Right atrium auricular region (tissue), 2 donors: ENCODE measurements at regions not wholly inside any gene's neighbourhood (a gene's known extent, or its start where the extent isn't known, plus 50 kb on each side); places are given as distances from the start of the nearest gene placed in this dataset.

Experiments used
- DNase-seq: peaks from one replicate; pipeline ENCODE4 v3.0.0-alpha.2; 2019; ENCODE audit warnings: low spot score
- H3K27ac ChIP-seq, 2 donors: fragments of 200-600 bp; sonication (generic); 1 replicate in 1 of 2; 2 replicates in 1 of 2; pipeline ENCODE4 v1.5.1; 2016 to 2019
- H3K27me3 ChIP-seq, 2 donors: fragments of 200-600 bp; sonication (generic); one replicate each; pipeline versions ENCODE4 v1.5.1 to v1.6.0; 2017 to 2019
- H3K36me3 ChIP-seq: fragments of 200-600 bp; sonication (generic); one replicate; pipeline ENCODE4 v1.5.1; 2016
- H3K4me1 ChIP-seq, 2 donors: fragments of 200-600 bp; sonication (generic); one replicate each; pipeline versions ENCODE4 v1.5.1 to v1.6.0; 2017 to 2019
- H3K4me3 ChIP-seq, 2 donors: fragments of 200-600 bp; sonication (generic); 1 replicate in 1 of 2; 2 replicates in 1 of 2; pipeline ENCODE4 v1.5.1; 2017 to 2019; ENCODE audit warnings: mild to moderate bottlenecking in 1 of 2, moderate library complexity in 1 of 2
- H3K9me3 ChIP-seq, 2 donors: fragments of 200-600 bp; sonication (generic); one replicate each; pipeline ENCODE4 v1.5.1; 2019
- TF ChIP-seq, protein P1 (sequence below), 2 donors: fragments of 200-600 bp; sonication (generic); IDR thresholded peaks; one replicate each; pipeline ENCODE4 v1.5.1; 2019; ENCODE audit warnings: antibody characterized with exemption in 2 of 2

DNA sequence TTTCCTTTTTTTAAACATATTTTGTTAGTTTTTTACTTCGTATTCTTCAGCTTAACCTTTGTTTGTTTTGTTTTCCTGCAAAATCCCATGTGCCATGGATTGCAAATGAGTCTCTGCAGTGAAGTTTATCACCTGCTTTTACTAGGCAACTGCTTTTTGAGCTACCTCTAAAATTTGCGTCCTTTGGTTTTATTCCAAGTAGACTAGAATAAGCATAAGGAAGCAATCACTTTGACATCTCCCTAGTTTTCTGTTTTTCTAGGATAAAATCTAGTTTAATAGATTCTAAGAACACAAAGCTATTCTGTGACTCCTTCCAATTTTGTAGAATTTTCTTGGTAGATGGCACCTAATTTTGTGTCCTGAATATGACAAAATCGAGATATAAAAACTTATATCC lies 1059.2 kb downstream of the OTOL1 start:
- Histone ChIP-seq H3K36me3 (no peaks in the 10 kb centered on the region), H3K27ac (no peak overlapping the region), H3K4me3 (no peak overlapping the region), H3K9me3 (no peaks in the 10 kb centered on the region), H3K4me1 (no peaks in the 10 kb centered on the region), H3K27me3 (no peaks in the 10 kb centered on the region)
- DNase-seq, result no peak
- TF ChIP-seq, protein P1, sequence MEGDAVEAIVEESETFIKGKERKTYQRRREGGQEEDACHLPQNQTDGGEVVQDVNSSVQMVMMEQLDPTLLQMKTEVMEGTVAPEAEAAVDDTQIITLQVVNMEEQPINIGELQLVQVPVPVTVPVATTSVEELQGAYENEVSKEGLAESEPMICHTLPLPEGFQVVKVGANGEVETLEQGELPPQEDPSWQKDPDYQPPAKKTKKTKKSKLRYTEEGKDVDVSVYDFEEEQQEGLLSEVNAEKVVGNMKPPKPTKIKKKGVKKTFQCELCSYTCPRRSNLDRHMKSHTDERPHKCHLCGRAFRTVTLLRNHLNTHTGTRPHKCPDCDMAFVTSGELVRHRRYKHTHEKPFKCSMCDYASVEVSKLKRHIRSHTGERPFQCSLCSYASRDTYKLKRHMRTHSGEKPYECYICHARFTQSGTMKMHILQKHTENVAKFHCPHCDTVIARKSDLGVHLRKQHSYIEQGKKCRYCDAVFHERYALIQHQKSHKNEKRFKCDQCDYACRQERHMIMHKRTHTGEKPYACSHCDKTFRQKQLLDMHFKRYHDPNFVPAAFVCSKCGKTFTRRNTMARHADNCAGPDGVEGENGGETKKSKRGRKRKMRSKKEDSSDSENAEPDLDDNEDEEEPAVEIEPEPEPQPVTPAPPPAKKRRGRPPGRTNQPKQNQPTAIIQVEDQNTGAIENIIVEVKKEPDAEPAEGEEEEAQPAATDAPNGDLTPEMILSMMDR (IDR thresholded peaks at IDR 0.05), result no peak

DNA sequence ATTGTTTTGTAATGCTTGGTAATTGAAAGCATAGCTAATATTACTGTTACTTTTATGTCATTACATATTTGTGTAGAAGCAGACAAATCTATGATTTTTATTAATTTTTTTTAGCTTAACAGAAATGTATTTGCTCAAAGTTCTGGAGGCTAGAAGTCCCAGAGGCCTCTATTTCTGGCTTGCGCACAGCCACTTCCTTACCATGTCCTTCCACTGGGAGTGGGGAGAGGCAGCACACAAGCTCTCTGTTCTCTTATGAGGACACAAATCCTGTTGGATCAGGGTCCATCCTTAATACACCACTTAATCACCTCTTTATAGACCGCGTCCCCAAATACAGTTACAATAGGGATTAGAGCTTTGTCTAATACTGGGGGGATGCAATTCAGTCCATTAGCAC lies 1061.4 kb downstream of the OTOL1 start:
- no peaks in the 10 kb centered on the region for H3K36me3 ChIP-seq
- H3K27ac ChIP-seq, result no peak overlapping the region
- TF ChIP-seq, protein P1 (IDR thresholded peaks at IDR 0.05), result no peak
- no peak for DNase-seq
- no peaks in the 10 kb centered on the region for H3K27me3 ChIP-seq
- H3K4me1 ChIP-seq, result no peaks in the 10 kb centered on the region
- no peaks in the 10 kb centered on the region for H3K9me3 ChIP-seq
- H3K4me3 ChIP-seq, result no peak overlapping the region

DNA sequence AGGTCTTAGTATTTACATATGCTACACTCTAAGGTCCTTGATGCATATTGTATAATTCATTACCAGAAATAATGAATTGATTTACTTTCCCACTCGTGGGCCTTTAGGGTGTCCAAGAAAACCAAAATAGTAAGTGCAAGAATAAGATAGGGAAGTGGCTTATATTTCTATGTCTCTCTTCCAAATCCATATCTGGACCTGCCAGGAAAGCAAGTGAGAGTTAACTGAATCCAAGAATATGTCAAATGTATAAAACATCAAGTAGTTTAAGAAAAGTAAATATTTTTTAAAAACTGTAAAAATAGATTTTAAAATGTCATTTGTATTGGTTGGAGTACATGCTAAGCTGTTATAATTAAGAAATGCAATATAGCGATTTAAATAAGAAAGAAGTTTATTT lies 1072.1 kb downstream of the OTOL1 start:
- no peaks in the 10 kb centered on the region for H3K36me3 ChIP-seq
- H3K27me3 ChIP-seq, result no peaks in the 10 kb centered on the region
- H3K4me3 ChIP-seq, result no peak overlapping the region
- no peak overlapping the region for H3K27ac ChIP-seq
- TF ChIP-seq, protein P1 (IDR thresholded peaks at IDR 0.05), result no peak
- H3K9me3 ChIP-seq, result no peaks in the 10 kb centered on the region
- H3K4me1 ChIP-seq, result no peaks in the 10 kb centered on the region
- DNase-seq, result no peak

DNA sequence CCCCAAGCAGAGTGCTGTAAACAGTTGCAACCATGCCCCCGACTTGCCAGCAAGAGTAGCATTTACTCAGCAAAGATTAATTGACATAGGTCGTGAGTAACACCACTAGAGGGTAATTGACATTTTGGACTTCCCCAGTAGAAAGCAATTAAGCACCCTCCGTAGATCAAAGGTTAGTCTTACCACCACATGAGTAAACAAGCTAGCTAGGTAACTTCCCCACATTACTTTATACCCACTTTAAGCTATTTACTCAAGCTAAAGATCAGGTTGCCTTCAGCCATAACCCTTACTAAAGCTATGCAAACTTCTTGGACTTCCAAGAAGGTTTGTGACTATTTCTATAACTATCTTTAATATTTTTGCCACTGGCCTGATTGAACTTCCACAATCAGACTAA lies 1072.7 kb downstream of the OTOL1 start:
- H3K9me3 ChIP-seq, result no peaks in the 10 kb centered on the region
- no peaks in the 10 kb centered on the region for H3K27me3 ChIP-seq
- no peak for DNase-seq
- H3K4me1 ChIP-seq, result no peaks in the 10 kb centered on the region
- H3K4me3 ChIP-seq, result no peak overlapping the region
- H3K36me3 ChIP-seq, result no peaks in the 10 kb centered on the region
- TF ChIP-seq, protein P1 (IDR thresholded peaks at IDR 0.05), result no peak
- no peak overlapping the region for H3K27ac ChIP-seq

- TF ChIP-seq, protein P1 (IDR thresholded peaks at IDR 0.05), result no peak
- H3K27ac ChIP-seq, result no peak overlapping the region
- no peaks in the 10 kb centered on the region for H3K4me1 ChIP-seq
- no peaks in the 10 kb centered on the region for H3K9me3 ChIP-seq
- H3K4me3 ChIP-seq, result no peak overlapping the region
- no peaks in the 10 kb centered on the region for H3K36me3 ChIP-seq
- no peak for DNase-seq
- no peaks in the 10 kb centered on the region for H3K27me3 ChIP-seq
Observed at GRCh38 chr3:162584986-162585385, 1088.4 kb downstream of the OTOL1 start.

DNA sequence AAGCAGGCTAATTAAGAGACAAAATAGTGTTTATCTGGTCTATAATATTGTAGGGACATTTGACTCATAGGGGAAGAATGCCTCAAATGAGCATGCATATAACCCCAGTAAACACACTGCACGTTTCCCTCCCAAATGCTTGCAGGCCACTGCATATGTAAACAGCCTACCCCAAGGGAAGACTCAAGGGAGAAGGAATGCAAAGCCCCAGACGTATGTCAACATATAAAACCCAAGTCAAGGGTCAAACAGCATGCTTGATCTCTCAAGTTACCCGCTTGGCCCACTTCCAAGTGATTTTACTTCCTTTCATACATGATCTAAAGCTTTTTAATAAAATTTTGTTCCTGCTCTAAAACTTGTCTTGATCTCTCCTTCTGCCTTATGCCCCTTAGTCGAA lies 1090.0 kb downstream of the OTOL1 start:
- Histone ChIP-seq H3K9me3 (no peaks in the 10 kb centered on the region), H3K4me3 (no peak overlapping the region), H3K27me3 (no peaks in the 10 kb centered on the region), H3K4me1 (no peaks in the 10 kb centered on the region), H3K27ac (no peak overlapping the region), H3K36me3 (no peaks in the 10 kb centered on the region)
- TF ChIP-seq, protein P1 (IDR thresholded peaks at IDR 0.05), result no peak
- no peak for DNase-seq
